Spleen (tissue), 7 donors: ENCODE measurements at regions not wholly inside any gene's neighbourhood (a gene's known extent, or its start where the extent isn't known, plus 50 kb on each side); places are given as distances from the start of the nearest gene placed in this dataset.

Experiments
- CTCF ChIP-seq, 11 experiments: fragments of 200-600 bp in 7 of 11; fragments of 450-650 bp in 4 of 11; sonication (generic) in 4 of 11; IDR thresholded peaks in 8 of 11; conservative IDR thresholded peaks in 3 of 11; 1 replicate in 7 of 11; 2 replicates in 4 of 11; pipeline versions ENCODE4 v1.4.0 to v1.8.0; 2016 to 2021; ENCODE audit warnings: antibody characterized with exemption in 11 of 11, inconsistent platforms in 4 of 11, mild to moderate bottlenecking in 1 of 11
- POLR2AphosphoS5 ChIP-seq, 3 donors: sonication (generic); formaldehyde crosslinking; IDR thresholded peaks; one replicate each; pipeline ENCODE4 v1.5.1; 2017; ENCODE audit warnings: antibody characterized with exemption in 3 of 3
- donor health status: DM: no; HTN: no; CAD: no; lungs with moderate emphysema.
- donor health status: DM: no; HTN: no; CAD: no.
- donor health status: DM: no; HTN: no; CAD: no.

- TF ChIP-seq CTCF (IDR thresholded peaks at IDR 0.05 in 8 of 11, conservative IDR thresholded peaks at IDR 0.05 in 3 of 11), result no peak
- TF ChIP-seq POLR2AphosphoS5 (IDR thresholded peaks at IDR 0.05), result no peak
These were observed 393.1 kb downstream of the ETS1 start for GRCh38 chr11:128194216-128194615.
